GM23338 (cell line): ENCODE measurements at regions not wholly inside any gene's neighbourhood (a gene's known extent, or its start where the extent isn't known, plus 50 kb on each side); places are given as distances from the start of the nearest gene placed in this dataset.

ENCODE experiments used
- ATAC-seq: fragments of 200-7000 bp; cut with Tn5 transposase; 3 replicates; pipeline ENCODE4 v1.9.1; 2020
- DNase-seq: peaks from one replicate; pipeline ENCODE4 v3.0.0-alpha.2; 2015; ENCODE audit warnings: low spot score
- H2AFZ ChIP-seq: fragments of 200-600 bp; sonication (generic); 2 replicates; pipeline ENCODE4 v1.8.0; 2016; ENCODE audit warnings: antibody characterized with exemption, mild to moderate bottlenecking, moderate library complexity
- H3F3A ChIP-seq: fragments of 200-600 bp; sonication (generic); replicated peaks from 2 replicates; pipeline ENCODE4 v1.8.0; 2017; ENCODE audit warnings: antibody characterized with exemption, mixed run types, low read depth
- H3K27ac ChIP-seq: fragments of 200-600 bp; sonication (generic); 2 replicates; pipeline ENCODE4 v1.6.1; 2016; ENCODE audit warnings: low read depth
- H3K27me3 ChIP-seq: fragments of 200-600 bp; sonication (generic); 2 replicates; pipeline ENCODE4 v1.8.0; 2016; ENCODE audit warnings: mild to moderate bottlenecking, mixed run types, moderate library complexity; ENCODE audit not compliant: insufficient read depth
- H3K36me3 ChIP-seq: fragments of 200-600 bp; sonication (generic); 2 replicates; pipeline ENCODE4 v1.8.0; 2016; ENCODE audit warnings: mild to moderate bottlenecking; ENCODE audit not compliant: insufficient read depth
- H3K4me1 ChIP-seq: fragments of 200-600 bp; sonication (generic); 2 replicates; pipeline ENCODE4 v1.8.0; 2016; ENCODE audit warnings: mild to moderate bottlenecking, moderate library complexity; ENCODE audit not compliant: insufficient read depth
- H3K4me2 ChIP-seq: fragments of 200-600 bp; sonication (generic); 2 replicates; pipeline ENCODE4 v1.7.1; 2017; ENCODE audit warnings: mixed run types
- H3K4me3 ChIP-seq: fragments of 200-600 bp; sonication (generic); 2 replicates; pipeline ENCODE4 v1.6.1; 2016; ENCODE audit warnings: mixed run types
- H3K79me2 ChIP-seq: fragments of 200-600 bp; sonication (generic); replicated peaks from 2 replicates; pipeline ENCODE4 v1.8.0; 2017; ENCODE audit warnings: mild to moderate bottlenecking; ENCODE audit not compliant: insufficient read depth
- H3K9me2 ChIP-seq: fragments of 200-600 bp; sonication (generic); 2 replicates; pipeline ENCODE4 v1.8.0; 2017; ENCODE audit not compliant: insufficient read depth
- H4K20me1 ChIP-seq: fragments of 200-600 bp; sonication (generic); replicated peaks from 2 replicates; pipeline ENCODE4 v1.8.0; 2017; ENCODE audit warnings: mild to moderate bottlenecking; ENCODE audit not compliant: insufficient read depth
- H3K27ac Mint-ChIP-seq: 2 replicates; pipeline ENCODE4 v1.8.0; 2020; ENCODE audit warnings: inconsistent platforms, mild to moderate bottlenecking, moderate library complexity, mixed read lengths
- H3K27me3 Mint-ChIP-seq: 3 replicates; pipeline ENCODE4 v1.8.0; 2022; ENCODE audit warnings: low read depth, mild to moderate bottlenecking, moderate library complexity, mixed read lengths, inconsistent platforms; ENCODE audit not compliant: insufficient read depth, poor library complexity
- H3K36me3 Mint-ChIP-seq: 3 replicates; pipeline ENCODE4 v1.8.0; 2021; ENCODE audit warnings: low read depth, mild to moderate bottlenecking, inconsistent platforms, moderate library complexity, mixed read lengths
- H3K4me1 Mint-ChIP-seq: 3 replicates; pipeline ENCODE4 v1.8.0; 2020; ENCODE audit warnings: mild to moderate bottlenecking, inconsistent platforms, mixed read lengths
- H3K4me3 Mint-ChIP-seq: 3 replicates; pipeline ENCODE4 v1.8.0; 2021; ENCODE audit warnings: moderate library complexity, mild to moderate bottlenecking, inconsistent platforms, mixed read lengths
- H3K9me3 Mint-ChIP-seq: 3 replicates; pipeline ENCODE4 v1.8.0; 2020; ENCODE audit warnings: moderate library complexity, mild to moderate bottlenecking, inconsistent platforms, mixed read lengths
- CREB1 ChIP-seq: fragments of 250-450 bp; sonication (Bioruptor Pico); IDR thresholded peaks from 2 replicates; pipeline ENCODE4 v1.5.0; 2020; ENCODE audit warnings: low read depth, mild to moderate bottlenecking, moderate library complexity
- EZH2 ChIP-seq: fragments of 200-600 bp; sonication (generic); IDR thresholded peaks from one replicate; pipeline ENCODE4 v1.8.0; 2017; ENCODE audit warnings: antibody characterized with exemption, mild to moderate bottlenecking, low read depth; ENCODE audit not compliant: unreplicated experiment
- EZH2phosphoT487 ChIP-seq: fragments of 200-600 bp; sonication (generic); IDR thresholded peaks from one replicate; pipeline ENCODE4 v1.8.1; 2018; ENCODE audit warnings: antibody characterized with exemption; ENCODE audit not compliant: unreplicated experiment
- JUNB ChIP-seq: IDR thresholded peaks from one replicate; pipeline ENCODE4 v1.6.1; 2016; ENCODE audit warnings: antibody characterized with exemption; ENCODE audit not compliant: unreplicated experiment
- NANOG ChIP-seq: IDR thresholded peaks from 2 replicates; pipeline ENCODE4 v1.6.1; 2016; ENCODE audit warnings: antibody characterized with exemption, borderline replicate concordance
- POLR2AphosphoS5 ChIP-seq: IDR thresholded peaks from 2 replicates; pipeline ENCODE4 v1.6.1; 2016; ENCODE audit warnings: antibody characterized with exemption, low read depth
- STAT1 ChIP-seq: IDR thresholded peaks from one replicate; pipeline ENCODE4 v1.6.1; 2016; ENCODE audit warnings: antibody characterized with exemption; ENCODE audit not compliant: unreplicated experiment
- ZNF114 ChIP-seq: fragments of 250-450 bp; sonication (Bioruptor Pico); IDR thresholded peaks from 2 replicates; pipeline ENCODE4 v1.5.0; 2020; ENCODE audit warnings: mild to moderate bottlenecking, moderate library complexity
- ZNF331 ChIP-seq: fragments of 250-450 bp; sonication (Bioruptor Pico); IDR thresholded peaks from 2 replicates; pipeline ENCODE4 v1.5.0; 2020; ENCODE audit warnings: low read depth, mild to moderate bottlenecking, moderate library complexity
- TF ChIP-seq, protein P1 (sequence below): IDR thresholded peaks from 2 replicates; pipeline ENCODE4 v1.6.1; 2016; ENCODE audit warnings: antibody characterized with exemption
- TF ChIP-seq, protein P2 (sequence below): IDR thresholded peaks from one replicate; pipeline ENCODE4 v1.6.1; 2018; ENCODE audit warnings: antibody characterized with exemption; ENCODE audit not compliant: unreplicated experiment
- TF ChIP-seq, protein P3 (sequence below): fragments of 250-450 bp; sonication (Bioruptor Pico); IDR thresholded peaks from 2 replicates; pipeline ENCODE4 v1.5.0; 2020; ENCODE audit warnings: mild to moderate bottlenecking, moderate library complexity
- TF ChIP-seq, protein P4 (sequence below), 2 experiments: fragments of 200-600 bp in 1 of 2; sonication (generic) in 1 of 2; conservative IDR thresholded peaks; 2 replicates each; pipeline versions ENCODE4 v1.5.1 to v1.6.1; 2016 to 2017; ENCODE audit warnings: antibody characterized with exemption in 2 of 2, low read depth in 2 of 2, mild to moderate bottlenecking in 2 of 2, moderate library complexity in 1 of 2

DNA sequence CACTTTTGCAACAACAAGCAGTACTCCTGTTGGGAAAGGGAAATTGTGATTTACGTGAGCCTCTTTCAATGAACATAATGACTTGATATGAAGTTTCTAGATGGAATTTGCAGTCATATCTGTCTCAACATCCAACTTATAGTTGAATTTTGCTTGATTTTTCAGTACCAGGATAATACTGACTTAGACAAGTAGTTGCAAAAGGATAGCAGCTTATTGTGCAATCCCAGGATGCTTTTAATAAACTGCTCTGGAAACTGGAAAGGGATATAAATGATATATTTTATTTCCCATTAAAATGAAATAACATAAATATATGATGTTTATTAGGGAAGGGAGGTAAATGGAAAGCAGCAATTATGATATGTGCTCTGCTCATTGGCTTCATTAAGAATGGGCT, 174.4 kb upstream of the RGMB start:
- H3K9me3 Mint-ChIP-seq: peaks cover 19% of the 10 kb centered on the region
- Histone ChIP-seq H3K27me3 (no peaks in the 10 kb centered on the region), H3K4me3 (no peak overlapping the region), H3K4me1 (no peaks in the 10 kb centered on the region), H3K36me3 (no peaks in the 10 kb centered on the region), H2AFZ (no peak overlapping the region), H3K4me2 (no peak overlapping the region), H3F3A (no peaks in the 10 kb centered on the region), H3K9me2 (no peaks in the 10 kb centered on the region), H3K79me2 (no peaks in the 10 kb centered on the region), H3K27ac (no peak overlapping the region), H4K20me1 (no peaks in the 10 kb centered on the region)
- no peak for ATAC-seq
- DNase-seq: no peak
- no peaks in the 10 kb centered on the region for H3K27me3 Mint-ChIP-seq
- no peak overlapping the region for H3K4me3 Mint-ChIP-seq
- peaks cover 11% of the 10 kb centered on the region for H3K36me3 Mint-ChIP-seq
- no peaks in the 10 kb centered on the region for H3K4me1 Mint-ChIP-seq
- TF ChIP-seq EZH2 (no peak), NANOG (no peak), POLR2AphosphoS5 (no peak), ZNF331 (no peak), CREB1 (CRISPR knock-in tag) (no peak), STAT1 (no peak), EZH2phosphoT487 (no peak), JUNB (no peak), ZNF114 (no peak)
- TF ChIP-seq, protein P1, sequence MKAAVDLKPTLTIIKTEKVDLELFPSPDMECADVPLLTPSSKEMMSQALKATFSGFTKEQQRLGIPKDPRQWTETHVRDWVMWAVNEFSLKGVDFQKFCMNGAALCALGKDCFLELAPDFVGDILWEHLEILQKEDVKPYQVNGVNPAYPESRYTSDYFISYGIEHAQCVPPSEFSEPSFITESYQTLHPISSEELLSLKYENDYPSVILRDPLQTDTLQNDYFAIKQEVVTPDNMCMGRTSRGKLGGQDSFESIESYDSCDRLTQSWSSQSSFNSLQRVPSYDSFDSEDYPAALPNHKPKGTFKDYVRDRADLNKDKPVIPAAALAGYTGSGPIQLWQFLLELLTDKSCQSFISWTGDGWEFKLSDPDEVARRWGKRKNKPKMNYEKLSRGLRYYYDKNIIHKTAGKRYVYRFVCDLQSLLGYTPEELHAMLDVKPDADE: no peak
- TF ChIP-seq, protein P2, sequence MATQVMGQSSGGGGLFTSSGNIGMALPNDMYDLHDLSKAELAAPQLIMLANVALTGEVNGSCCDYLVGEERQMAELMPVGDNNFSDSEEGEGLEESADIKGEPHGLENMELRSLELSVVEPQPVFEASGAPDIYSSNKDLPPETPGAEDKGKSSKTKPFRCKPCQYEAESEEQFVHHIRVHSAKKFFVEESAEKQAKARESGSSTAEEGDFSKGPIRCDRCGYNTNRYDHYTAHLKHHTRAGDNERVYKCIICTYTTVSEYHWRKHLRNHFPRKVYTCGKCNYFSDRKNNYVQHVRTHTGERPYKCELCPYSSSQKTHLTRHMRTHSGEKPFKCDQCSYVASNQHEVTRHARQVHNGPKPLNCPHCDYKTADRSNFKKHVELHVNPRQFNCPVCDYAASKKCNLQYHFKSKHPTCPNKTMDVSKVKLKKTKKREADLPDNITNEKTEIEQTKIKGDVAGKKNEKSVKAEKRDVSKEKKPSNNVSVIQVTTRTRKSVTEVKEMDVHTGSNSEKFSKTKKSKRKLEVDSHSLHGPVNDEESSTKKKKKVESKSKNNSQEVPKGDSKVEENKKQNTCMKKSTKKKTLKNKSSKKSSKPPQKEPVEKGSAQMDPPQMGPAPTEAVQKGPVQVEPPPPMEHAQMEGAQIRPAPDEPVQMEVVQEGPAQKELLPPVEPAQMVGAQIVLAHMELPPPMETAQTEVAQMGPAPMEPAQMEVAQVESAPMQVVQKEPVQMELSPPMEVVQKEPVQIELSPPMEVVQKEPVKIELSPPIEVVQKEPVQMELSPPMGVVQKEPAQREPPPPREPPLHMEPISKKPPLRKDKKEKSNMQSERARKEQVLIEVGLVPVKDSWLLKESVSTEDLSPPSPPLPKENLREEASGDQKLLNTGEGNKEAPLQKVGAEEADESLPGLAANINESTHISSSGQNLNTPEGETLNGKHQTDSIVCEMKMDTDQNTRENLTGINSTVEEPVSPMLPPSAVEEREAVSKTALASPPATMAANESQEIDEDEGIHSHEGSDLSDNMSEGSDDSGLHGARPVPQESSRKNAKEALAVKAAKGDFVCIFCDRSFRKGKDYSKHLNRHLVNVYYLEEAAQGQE: no peak
- TF ChIP-seq, protein P3, sequence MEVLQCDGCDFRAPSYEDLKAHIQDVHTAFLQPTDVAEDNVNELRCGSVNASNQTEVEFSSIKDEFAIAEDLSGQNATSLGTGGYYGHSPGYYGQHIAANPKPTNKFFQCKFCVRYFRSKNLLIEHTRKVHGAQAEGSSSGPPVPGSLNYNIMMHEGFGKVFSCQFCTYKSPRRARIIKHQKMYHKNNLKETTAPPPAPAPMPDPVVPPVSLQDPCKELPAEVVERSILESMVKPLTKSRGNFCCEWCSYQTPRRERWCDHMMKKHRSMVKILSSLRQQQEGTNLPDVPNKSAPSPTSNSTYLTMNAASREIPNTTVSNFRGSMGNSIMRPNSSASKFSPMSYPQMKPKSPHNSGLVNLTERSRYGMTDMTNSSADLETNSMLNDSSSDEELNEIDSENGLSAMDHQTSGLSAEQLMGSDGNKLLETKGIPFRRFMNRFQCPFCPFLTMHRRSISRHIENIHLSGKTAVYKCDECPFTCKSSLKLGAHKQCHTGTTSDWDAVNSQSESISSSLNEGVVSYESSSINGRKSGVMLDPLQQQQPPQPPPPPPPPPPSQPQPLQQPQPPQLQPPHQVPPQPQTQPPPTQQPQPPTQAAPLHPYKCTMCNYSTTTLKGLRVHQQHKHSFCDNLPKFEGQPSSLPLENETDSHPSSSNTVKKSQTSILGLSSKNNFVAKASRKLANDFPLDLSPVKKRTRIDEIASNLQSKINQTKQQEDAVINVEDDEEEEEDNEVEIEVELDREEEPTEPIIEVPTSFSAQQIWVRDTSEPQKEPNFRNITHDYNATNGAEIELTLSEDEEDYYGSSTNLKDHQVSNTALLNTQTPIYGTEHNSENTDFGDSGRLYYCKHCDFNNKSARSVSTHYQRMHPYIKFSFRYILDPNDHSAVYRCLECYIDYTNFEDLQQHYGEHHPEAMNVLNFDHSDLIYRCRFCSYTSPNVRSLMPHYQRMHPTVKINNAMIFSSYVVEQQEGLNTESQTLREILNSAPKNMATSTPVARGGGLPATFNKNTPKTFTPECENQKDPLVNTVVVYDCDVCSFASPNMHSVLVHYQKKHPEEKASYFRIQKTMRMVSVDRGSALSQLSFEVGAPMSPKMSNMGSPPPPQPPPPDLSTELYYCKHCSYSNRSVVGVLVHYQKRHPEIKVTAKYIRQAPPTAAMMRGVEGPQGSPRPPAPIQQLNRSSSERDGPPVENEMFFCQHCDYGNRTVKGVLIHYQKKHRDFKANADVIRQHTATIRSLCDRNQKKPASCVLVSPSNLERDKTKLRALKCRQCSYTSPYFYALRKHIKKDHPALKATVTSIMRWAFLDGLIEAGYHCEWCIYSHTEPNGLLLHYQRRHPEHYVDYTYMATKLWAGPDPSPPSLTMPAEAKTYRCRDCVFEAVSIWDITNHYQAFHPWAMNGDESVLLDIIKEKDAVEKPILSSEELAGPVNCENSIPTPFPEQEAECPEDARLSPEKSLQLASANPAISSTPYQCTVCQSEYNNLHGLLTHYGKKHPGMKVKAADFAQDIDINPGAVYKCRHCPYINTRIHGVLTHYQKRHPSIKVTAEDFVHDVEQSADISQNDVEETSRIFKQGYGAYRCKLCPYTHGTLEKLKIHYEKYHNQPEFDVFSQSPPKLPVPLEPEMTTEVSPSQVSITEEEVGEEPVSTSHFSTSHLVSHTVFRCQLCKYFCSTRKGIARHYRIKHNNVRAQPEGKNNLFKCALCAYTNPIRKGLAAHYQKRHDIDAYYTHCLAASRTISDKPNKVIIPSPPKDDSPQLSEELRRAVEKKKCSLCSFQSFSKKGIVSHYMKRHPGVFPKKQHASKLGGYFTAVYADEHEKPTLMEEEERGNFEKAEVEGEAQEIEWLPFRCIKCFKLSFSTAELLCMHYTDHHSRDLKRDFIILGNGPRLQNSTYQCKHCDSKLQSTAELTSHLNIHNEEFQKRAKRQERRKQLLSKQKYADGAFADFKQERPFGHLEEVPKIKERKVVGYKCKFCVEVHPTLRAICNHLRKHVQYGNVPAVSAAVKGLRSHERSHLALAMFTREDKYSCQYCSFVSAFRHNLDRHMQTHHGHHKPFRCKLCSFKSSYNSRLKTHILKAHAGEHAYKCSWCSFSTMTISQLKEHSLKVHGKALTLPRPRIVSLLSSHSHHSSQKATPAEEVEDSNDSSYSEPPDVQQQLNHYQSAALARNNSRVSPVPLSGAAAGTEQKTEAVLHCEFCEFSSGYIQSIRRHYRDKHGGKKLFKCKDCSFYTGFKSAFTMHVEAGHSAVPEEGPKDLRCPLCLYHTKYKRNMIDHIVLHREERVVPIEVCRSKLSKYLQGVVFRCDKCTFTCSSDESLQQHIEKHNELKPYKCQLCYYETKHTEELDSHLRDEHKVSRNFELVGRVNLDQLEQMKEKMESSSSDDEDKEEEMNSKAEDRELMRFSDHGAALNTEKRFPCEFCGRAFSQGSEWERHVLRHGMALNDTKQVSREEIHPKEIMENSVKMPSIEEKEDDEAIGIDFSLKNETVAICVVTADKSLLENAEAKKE (CRISPR knock-in tag): no peak
- TF ChIP-seq, protein P4, sequence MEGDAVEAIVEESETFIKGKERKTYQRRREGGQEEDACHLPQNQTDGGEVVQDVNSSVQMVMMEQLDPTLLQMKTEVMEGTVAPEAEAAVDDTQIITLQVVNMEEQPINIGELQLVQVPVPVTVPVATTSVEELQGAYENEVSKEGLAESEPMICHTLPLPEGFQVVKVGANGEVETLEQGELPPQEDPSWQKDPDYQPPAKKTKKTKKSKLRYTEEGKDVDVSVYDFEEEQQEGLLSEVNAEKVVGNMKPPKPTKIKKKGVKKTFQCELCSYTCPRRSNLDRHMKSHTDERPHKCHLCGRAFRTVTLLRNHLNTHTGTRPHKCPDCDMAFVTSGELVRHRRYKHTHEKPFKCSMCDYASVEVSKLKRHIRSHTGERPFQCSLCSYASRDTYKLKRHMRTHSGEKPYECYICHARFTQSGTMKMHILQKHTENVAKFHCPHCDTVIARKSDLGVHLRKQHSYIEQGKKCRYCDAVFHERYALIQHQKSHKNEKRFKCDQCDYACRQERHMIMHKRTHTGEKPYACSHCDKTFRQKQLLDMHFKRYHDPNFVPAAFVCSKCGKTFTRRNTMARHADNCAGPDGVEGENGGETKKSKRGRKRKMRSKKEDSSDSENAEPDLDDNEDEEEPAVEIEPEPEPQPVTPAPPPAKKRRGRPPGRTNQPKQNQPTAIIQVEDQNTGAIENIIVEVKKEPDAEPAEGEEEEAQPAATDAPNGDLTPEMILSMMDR (conservative IDR thresholded peaks at IDR 0.05; ENCODE audit: low read depth in 2 of 2): no peak
- no peak overlapping the region for H3K27ac Mint-ChIP-seq
